SU-DHL-6 (cell line): ENCODE measurements at regions not wholly inside any gene's neighbourhood (a gene's known extent, or its start where the extent isn't known, plus 50 kb on each side); places are given as distances from the start of the nearest gene placed in this dataset.

ENCODE experiments used
- H2AFZ ChIP-seq: fragments of 200-600 bp; sonication (generic); 2 replicates; pipeline ENCODE4 v1.6.1; 2014; ENCODE audit warnings: low read depth, mild to moderate bottlenecking, moderate library complexity, mixed read lengths, antibody characterized with exemption, low read length; ENCODE audit not compliant: severe bottlenecking
- H3F3A ChIP-seq: fragments of 200-600 bp; shearing (Covaris generic); 2 replicates; pipeline ENCODE4 v1.6.0; 2016; ENCODE audit warnings: antibody characterized with exemption, mild to moderate bottlenecking; ENCODE audit not compliant: insufficient read depth
- H3K27ac ChIP-seq: fragments of 200-600 bp; sonication (generic); 2 replicates; pipeline ENCODE4 v1.5.1; 2016; ENCODE audit warnings: low read depth, mild to moderate bottlenecking, low read length, moderate library complexity, mixed read lengths
- H3K27me3 ChIP-seq: fragments of 200-600 bp; sonication (generic), shearing (Covaris generic); 2 replicates; pipeline ENCODE4 v1.6.0; 2014; ENCODE audit warnings: mild to moderate bottlenecking, low read length
- H3K36me3 ChIP-seq: fragments of 200-600 bp; sonication (generic); 2 replicates; pipeline ENCODE4 v1.6.1; 2014; ENCODE audit warnings: mild to moderate bottlenecking, low read length, mixed read lengths
- H3K4me2 ChIP-seq: fragments of 300-600, 200-600 bp; shearing (Covaris generic), sonication (generic); 2 replicates; pipeline ENCODE4 v1.6.0; 2014; ENCODE audit warnings: low read length, low read depth, mild to moderate bottlenecking; ENCODE audit not compliant: poor library complexity, severe bottlenecking
- H3K4me3 ChIP-seq: fragments of 200-600 bp; sonication (generic); 2 replicates; pipeline ENCODE4 v1.5.1; 2014; ENCODE audit warnings: antibody characterized with exemption, low read length, mild to moderate bottlenecking, mixed read lengths; ENCODE audit not compliant: insufficient read depth, poor library complexity, severe bottlenecking
- H3K79me2 ChIP-seq: fragments of 200-600 bp; sonication (generic); 2 replicates; pipeline ENCODE4 v1.6.1; 2014; ENCODE audit warnings: mild to moderate bottlenecking, low read length, moderate library complexity; ENCODE audit not compliant: insufficient read depth
- H3K9ac ChIP-seq: fragments of 200-600 bp; sonication (generic); 2 replicates; pipeline ENCODE4 v1.7.0; 2014; ENCODE audit warnings: mild to moderate bottlenecking, low read length
- H3K9me2 ChIP-seq: fragments of 200-600 bp; sonication (generic); replicated peaks from 2 replicates; pipeline ENCODE4 v1.6.1; 2014; ENCODE audit warnings: low read length; ENCODE audit not compliant: insufficient read depth
- H3K9me3 ChIP-seq: fragments of 200-600 bp; sonication (generic); 2 replicates; pipeline ENCODE4 v1.6.1; 2014; ENCODE audit warnings: low read length, mixed read lengths; ENCODE audit not compliant: insufficient read depth
- H4K20me1 ChIP-seq: fragments of 200-600 bp; sonication (generic); 2 replicates; pipeline ENCODE4 v1.6.1; 2014; ENCODE audit warnings: low read depth, mild to moderate bottlenecking, antibody characterized with exemption, low read length, moderate library complexity, mixed read lengths
- EZH2phosphoT487 ChIP-seq: fragments of 200-600 bp; sonication (generic), shearing (Covaris generic); conservative IDR thresholded peaks from 2 replicates; pipeline ENCODE4 v1.6.1; 2018; ENCODE audit warnings: mild to moderate bottlenecking, antibody characterized with exemption, low read length, moderate library complexity, mixed read lengths
- TF ChIP-seq, protein P1 (sequence below): fragments of 200-600 bp; sonication (generic); IDR thresholded peaks from one replicate; pipeline ENCODE4 v1.5.1; 2017; ENCODE audit warnings: antibody characterized with exemption, mild to moderate bottlenecking, low read length, moderate library complexity; ENCODE audit not compliant: insufficient read depth, poor library complexity, severe bottlenecking

DNA sequence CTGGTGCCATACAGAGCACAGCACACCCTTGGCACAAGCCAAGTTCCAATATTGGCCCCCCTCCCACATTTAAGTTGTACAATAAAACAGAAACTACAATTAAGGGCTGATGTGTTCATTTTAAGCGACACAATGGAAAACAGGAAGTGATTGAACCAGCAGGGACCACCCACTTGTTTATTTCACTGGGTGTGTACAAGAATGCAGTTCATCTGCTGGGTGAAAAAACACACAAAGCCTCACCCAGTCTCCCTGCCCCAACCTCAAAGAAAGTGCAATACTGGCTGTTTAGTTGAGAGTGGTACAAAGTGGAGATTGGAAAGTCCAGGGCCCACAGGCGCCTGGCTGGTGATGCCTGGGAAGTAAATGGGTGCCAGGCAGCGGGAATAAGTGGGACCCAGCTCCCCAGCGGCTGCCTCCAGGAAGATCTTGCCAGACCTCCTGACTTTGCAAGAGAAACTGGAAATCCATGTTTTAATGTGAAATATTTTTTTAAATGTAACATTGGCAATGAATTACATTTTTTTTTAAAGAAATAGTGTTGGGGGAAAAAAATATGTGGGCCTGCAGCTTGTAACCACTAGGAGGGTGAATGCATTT is 322.1 kb downstream of the ZNF536 start:
- no peak for TF ChIP-seq EZH2phosphoT487
- TF ChIP-seq, protein P1, sequence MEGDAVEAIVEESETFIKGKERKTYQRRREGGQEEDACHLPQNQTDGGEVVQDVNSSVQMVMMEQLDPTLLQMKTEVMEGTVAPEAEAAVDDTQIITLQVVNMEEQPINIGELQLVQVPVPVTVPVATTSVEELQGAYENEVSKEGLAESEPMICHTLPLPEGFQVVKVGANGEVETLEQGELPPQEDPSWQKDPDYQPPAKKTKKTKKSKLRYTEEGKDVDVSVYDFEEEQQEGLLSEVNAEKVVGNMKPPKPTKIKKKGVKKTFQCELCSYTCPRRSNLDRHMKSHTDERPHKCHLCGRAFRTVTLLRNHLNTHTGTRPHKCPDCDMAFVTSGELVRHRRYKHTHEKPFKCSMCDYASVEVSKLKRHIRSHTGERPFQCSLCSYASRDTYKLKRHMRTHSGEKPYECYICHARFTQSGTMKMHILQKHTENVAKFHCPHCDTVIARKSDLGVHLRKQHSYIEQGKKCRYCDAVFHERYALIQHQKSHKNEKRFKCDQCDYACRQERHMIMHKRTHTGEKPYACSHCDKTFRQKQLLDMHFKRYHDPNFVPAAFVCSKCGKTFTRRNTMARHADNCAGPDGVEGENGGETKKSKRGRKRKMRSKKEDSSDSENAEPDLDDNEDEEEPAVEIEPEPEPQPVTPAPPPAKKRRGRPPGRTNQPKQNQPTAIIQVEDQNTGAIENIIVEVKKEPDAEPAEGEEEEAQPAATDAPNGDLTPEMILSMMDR: no peak

DNA sequence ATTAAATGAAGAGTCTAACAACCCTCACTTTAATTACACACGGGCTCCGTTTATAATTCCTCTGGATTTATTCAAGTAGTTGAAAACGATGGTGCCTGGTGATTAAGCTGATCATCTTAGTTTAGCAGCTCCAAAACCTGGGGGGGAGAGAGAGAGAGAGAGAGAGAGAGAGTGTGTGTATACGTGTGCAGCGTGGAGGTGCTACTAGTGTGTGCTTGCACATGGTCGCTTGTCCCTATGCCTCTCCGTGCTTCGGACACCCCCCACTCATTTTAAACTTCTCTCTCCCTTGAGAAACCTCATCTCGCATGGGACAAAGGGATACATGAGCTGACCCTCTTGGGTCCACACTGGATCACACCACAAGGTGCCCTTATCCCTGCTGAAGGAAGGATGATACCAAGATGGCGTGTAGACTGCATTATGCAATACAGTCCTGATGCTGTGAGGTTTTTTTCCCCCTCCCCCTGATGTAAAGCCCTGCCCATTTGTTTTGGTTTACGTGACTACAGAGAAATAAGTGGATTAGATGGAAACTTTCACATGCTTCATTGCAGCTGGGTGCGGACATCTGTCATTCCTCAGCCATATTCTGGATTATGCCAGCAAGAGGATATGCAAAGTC is 320.8 kb downstream of the ZNF536 start:
- Histone ChIP-seq H3K79me2 (no peaks in the 10 kb centered on the region), H2AFZ (no peak overlapping the region), H4K20me1 (no peaks in the 10 kb centered on the region), H3K27me3 (no peaks in the 10 kb centered on the region), H3K9ac (no peak overlapping the region), H3K27ac (no peak overlapping the region), H3K9me3 (no peaks in the 10 kb centered on the region), H3F3A (no peaks in the 10 kb centered on the region), H3K36me3 (no peaks in the 10 kb centered on the region), H3K4me2 (no peak overlapping the region), H3K4me3 (no peak overlapping the region), H3K9me2 (no peaks in the 10 kb centered on the region)
- TF ChIP-seq, protein P1: no peak
- TF ChIP-seq EZH2phosphoT487: no peak

More for the DNA sequence above, 322.1 kb downstream of the ZNF536 start:
- no peak overlapping the region for H3K4me3 ChIP-seq
- H3K79me2 ChIP-seq: no peaks in the 10 kb centered on the region
- H3K9me3 ChIP-seq: no peaks in the 10 kb centered on the region
- H4K20me1 ChIP-seq: no peaks in the 10 kb centered on the region
- H3K27me3 ChIP-seq: no peaks in the 10 kb centered on the region
- no peak overlapping the region for H2AFZ ChIP-seq
- H3K9ac ChIP-seq: no peak overlapping the region
- no peaks in the 10 kb centered on the region for H3F3A ChIP-seq
- no peaks in the 10 kb centered on the region for H3K36me3 ChIP-seq
- H3K4me2 ChIP-seq: no peak overlapping the region
- no peaks in the 10 kb centered on the region for H3K9me2 ChIP-seq
- H3K27ac ChIP-seq: no peak overlapping the region

- H3K79me2 ChIP-seq: no peaks in the 10 kb centered on the region
- H3K27ac ChIP-seq: no peak overlapping the region
- no peak for TF ChIP-seq EZH2phosphoT487
- TF ChIP-seq, protein P1: no peak
- no peaks in the 10 kb centered on the region for H3K9me2 ChIP-seq
- H3F3A ChIP-seq: no peaks in the 10 kb centered on the region
- no peaks in the 10 kb centered on the region for H4K20me1 ChIP-seq
- no peak overlapping the region for H3K4me3 ChIP-seq
- no peak overlapping the region for H2AFZ ChIP-seq
- no peaks in the 10 kb centered on the region for H3K9me3 ChIP-seq
- H3K27me3 ChIP-seq: no peaks in the 10 kb centered on the region
- no peak overlapping the region for H3K9ac ChIP-seq
- H3K36me3 ChIP-seq: no peaks in the 10 kb centered on the region
- no peak overlapping the region for H3K4me2 ChIP-seq
Observed at GRCh38 chr19:30692181-30692811, 320.1 kb downstream of the ZNF536 start.
